ENCODE measurements at regions not wholly inside any gene's neighbourhood (a gene's known extent, or its start where the extent isn't known, plus 50 kb on each side); places are given as distances from the start of the nearest gene placed in this dataset.

- TF ChIP-seq EZH2 (IDR thresholded peaks at IDR 0.05; ENCODE audit: borderline replicate concordance) (no peak), EZH2phosphoT487 (IDR thresholded peaks at IDR 0.05; ENCODE audit: low read depth, severe bottlenecking, unreplicated experiment) (no peak), CTCF (IDR thresholded peaks at IDR 0.05; ENCODE audit: poor library complexity) (no peak)
- Histone ChIP-seq H3K4me1 (ENCODE audit: insufficient read depth) (no peaks in the 10 kb centered on the region), H3K27ac (no peak overlapping the region), H3K9me2 (replicated peaks; ENCODE audit: insufficient read depth) (no peaks in the 10 kb centered on the region), H2AFZ (no peak overlapping the region), H3K36me3 (replicated peaks; ENCODE audit: insufficient read depth, low read depth) (no peaks in the 10 kb centered on the region), H4K20me1 (ENCODE audit: insufficient read depth, poor library complexity, severe bottlenecking) (no peaks in the 10 kb centered on the region), H3K79me2 (no peaks in the 10 kb centered on the region), H3K4me2 (no peak overlapping the region), H3K4me3 (no peak overlapping the region), H3K9me3 (ENCODE audit: low read depth) (no peaks in the 10 kb centered on the region), H3K27me3 (no peaks in the 10 kb centered on the region)
- 46% methylated on average over 2 of the region's 2 CpGs for WGBS (ENCODE audit: low lambda C conversion rate, missing lambda C conversion rate)
- no peak for DNase-seq (ENCODE audit: low spot score)
Measured at GRCh38 chr12:115492553-115492952, 784.9 kb downstream of the MED13L start.

GRCh38 chr12:115491511-115492250 lies 785.8 kb downstream of the MED13L start:
- Histone ChIP-seq H3K4me1 (ENCODE audit: insufficient read depth) (no peaks in the 10 kb centered on the region), H2AFZ (no peak overlapping the region), H3K27me3 (no peaks in the 10 kb centered on the region), H3K4me3 (no peak overlapping the region), H3K9me3 (ENCODE audit: low read depth) (no peaks in the 10 kb centered on the region), H3K36me3 (replicated peaks; ENCODE audit: insufficient read depth, low read depth) (no peaks in the 10 kb centered on the region), H3K27ac (no peak overlapping the region), H4K20me1 (ENCODE audit: insufficient read depth, poor library complexity, severe bottlenecking) (no peaks in the 10 kb centered on the region), H3K9me2 (replicated peaks; ENCODE audit: insufficient read depth) (no peaks in the 10 kb centered on the region), H3K79me2 (no peaks in the 10 kb centered on the region), H3K4me2 (no peak overlapping the region)
- 87% methylated on average over 8 of the region's 8 CpGs for WGBS (ENCODE audit: low lambda C conversion rate, missing lambda C conversion rate)
- DNase-seq (ENCODE audit: low spot score), result no peak
- TF ChIP-seq CTCF (IDR thresholded peaks at IDR 0.05; ENCODE audit: poor library complexity), result no peak
- no peak for TF ChIP-seq EZH2 (IDR thresholded peaks at IDR 0.05; ENCODE audit: borderline replicate concordance)
- no peak for TF ChIP-seq EZH2phosphoT487 (IDR thresholded peaks at IDR 0.05; ENCODE audit: low read depth, severe bottlenecking, unreplicated experiment)

GRCh38 chr12:115489253-115489652 lies 788.2 kb downstream of the MED13L start:
- Histone ChIP-seq H2AFZ (no peak overlapping the region), H3K27me3 (no peaks in the 10 kb centered on the region), H3K27ac (no peak overlapping the region), H3K9me2 (replicated peaks; ENCODE audit: insufficient read depth) (no peaks in the 10 kb centered on the region), H4K20me1 (ENCODE audit: insufficient read depth, poor library complexity, severe bottlenecking) (no peaks in the 10 kb centered on the region), H3K36me3 (replicated peaks; ENCODE audit: insufficient read depth, low read depth) (no peaks in the 10 kb centered on the region), H3K4me2 (no peak overlapping the region), H3K9me3 (ENCODE audit: low read depth) (no peaks in the 10 kb centered on the region), H3K4me3 (no peak overlapping the region), H3K79me2 (no peaks in the 10 kb centered on the region), H3K4me1 (ENCODE audit: insufficient read depth) (no peaks in the 10 kb centered on the region)
- DNase-seq (ENCODE audit: low spot score), result no peak
- TF ChIP-seq EZH2 (IDR thresholded peaks at IDR 0.05; ENCODE audit: borderline replicate concordance) (no peak), CTCF (IDR thresholded peaks at IDR 0.05; ENCODE audit: poor library complexity) (no peak), EZH2phosphoT487 (IDR thresholded peaks at IDR 0.05; ENCODE audit: low read depth, severe bottlenecking, unreplicated experiment) (no peak)
- WGBS (ENCODE audit: low lambda C conversion rate, missing lambda C conversion rate), result 77% methylated on average over 8 of the region's 8 CpGs

Measured in hepatocyte (in vitro differentiated cells).